T-helper 17 cell (primary cell): ENCODE measurements at regions not wholly inside any gene's neighbourhood (a gene's known extent, or its start where the extent isn't known, plus 50 kb on each side); places are given as distances from the start of the nearest gene placed in this dataset.
"Not testable (repeated sequence)": the region's sequence is repeated elsewhere in the genome, so short reads cannot be mapped to it uniquely, and the experiment has no call there.

Experiments used
- ATAC-seq: fragments of 150-1000 bp; cut with Tn5 transposase; 2 replicates; pipeline ENCODE4 v1.10.0; 2021; ENCODE audit warnings: mild to moderate bottlenecking, moderate library complexity
- DNase-seq, 3 donors: peaks; one replicate each; pipeline versions ENCODE4 v3.0.0 to v3.0.0-alpha.2; 2020 to 2021
- H3K9me3 ChIP-seq: one replicate; pipeline ENCODE4 v1.7.0; 2013; ENCODE audit warnings: low read length, mild to moderate bottlenecking; ENCODE audit not compliant: control insufficient read depth, poor library complexity, severe bottlenecking
- H3K27ac Mint-ChIP-seq: one replicate; pipeline ENCODE4 v1.8.0; 2022; ENCODE audit warnings: mild to moderate bottlenecking, moderate library complexity, mixed read lengths
- H3K27me3 Mint-ChIP-seq: one replicate; pipeline ENCODE4 v1.8.0; 2022; ENCODE audit warnings: mixed read lengths
- H3K36me3 Mint-ChIP-seq: one replicate; pipeline ENCODE4 v1.8.0; 2022; ENCODE audit warnings: low read depth, mixed read lengths
- H3K4me1 Mint-ChIP-seq: one replicate; pipeline ENCODE4 v1.8.0; 2022; ENCODE audit warnings: mild to moderate bottlenecking, mixed read lengths
- H3K4me3 Mint-ChIP-seq: one replicate; pipeline ENCODE4 v1.8.0; 2022; ENCODE audit warnings: mild to moderate bottlenecking, moderate library complexity, mixed read lengths

DNA sequence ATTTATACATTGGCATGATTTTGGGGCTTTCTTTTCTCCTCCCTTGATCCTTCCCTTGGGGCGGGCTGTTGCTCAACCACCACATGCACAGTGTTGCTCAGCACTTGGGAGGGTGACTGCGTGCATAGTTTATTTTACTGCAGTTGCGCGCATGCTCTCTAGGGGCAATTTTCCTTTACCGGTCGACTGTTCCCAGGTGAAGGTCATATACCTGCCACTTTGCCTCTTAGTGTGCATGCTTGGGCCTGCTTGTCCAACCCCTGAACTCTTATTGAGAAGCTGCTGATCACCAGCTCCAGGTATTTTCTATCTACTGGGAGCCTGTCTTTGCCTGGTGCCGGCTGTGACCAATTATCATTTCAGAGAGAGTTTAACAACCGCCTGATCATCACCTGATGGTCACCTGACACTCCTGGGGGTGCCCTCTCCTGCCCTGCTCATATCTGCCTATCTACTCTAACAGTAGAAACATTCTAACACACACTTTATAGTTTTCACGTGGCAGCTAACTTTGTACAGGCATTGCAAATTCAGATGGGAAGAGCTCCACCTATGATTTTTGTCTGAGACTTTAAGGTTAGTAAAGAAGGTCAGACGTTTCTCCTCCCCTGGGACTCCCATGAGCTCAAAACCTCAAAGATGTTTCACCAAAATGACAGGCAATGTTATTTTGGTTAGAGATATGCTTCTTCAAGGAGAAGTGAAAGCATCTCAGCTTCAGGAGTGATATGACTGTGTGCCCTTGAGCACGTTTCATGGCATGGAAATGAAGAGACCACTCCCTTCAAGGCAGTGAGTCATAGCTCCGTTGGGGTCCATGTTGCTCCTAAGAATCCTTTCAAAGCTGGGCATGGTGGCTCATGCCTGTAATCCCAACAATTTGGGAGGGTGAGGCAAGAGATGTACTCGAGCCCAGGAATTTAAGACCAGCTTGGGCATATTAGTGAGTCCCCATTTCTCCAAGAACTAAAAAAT, 227.5 kb upstream of the MYLIP start:
- H3K36me3 Mint-ChIP-seq = no peaks in the 10 kb centered on the region
- no peak overlapping the region for H3K4me3 Mint-ChIP-seq
- no peak for DNase-seq
- ATAC-seq = peak; percentile 80
- no peak overlapping the region for H3K27ac Mint-ChIP-seq
- H3K4me1 Mint-ChIP-seq = no peaks in the 10 kb centered on the region
- H3K27me3 Mint-ChIP-seq = peaks cover 4% of the 10 kb centered on the region
- no peaks in the 10 kb centered on the region for H3K9me3 ChIP-seq

DNA sequence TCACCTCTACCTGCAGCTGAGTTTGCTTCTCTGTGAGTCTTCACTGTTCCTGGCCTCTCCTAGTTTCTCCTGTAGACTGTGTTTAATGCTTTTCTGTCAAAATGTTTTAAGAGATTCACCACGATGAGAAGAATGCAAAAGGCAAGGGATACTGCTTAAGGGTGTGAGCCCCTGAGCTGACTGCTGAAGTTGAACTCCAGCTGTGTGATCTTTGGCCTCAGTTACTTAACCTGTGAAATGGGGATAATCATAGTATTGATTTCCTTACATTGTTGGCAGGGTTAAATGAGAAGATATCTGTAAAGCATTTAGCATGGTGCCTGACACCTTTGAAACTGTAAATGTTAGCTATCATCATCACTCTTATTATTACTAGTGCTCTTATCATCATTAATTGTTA, 230.2 kb upstream of the MYLIP start:
- ATAC-seq (no peak), DNase-seq (no peak)
- no peak overlapping the region for H3K27ac Mint-ChIP-seq
- peaks cover 2% of the 10 kb centered on the region for H3K4me1 Mint-ChIP-seq
- H3K36me3 Mint-ChIP-seq = no peaks in the 10 kb centered on the region
- H3K4me3 Mint-ChIP-seq = no peak overlapping the region
- H3K27me3 Mint-ChIP-seq = peaks cover 4% of the 10 kb centered on the region
- no peaks in the 10 kb centered on the region for H3K9me3 ChIP-seq

DNA sequence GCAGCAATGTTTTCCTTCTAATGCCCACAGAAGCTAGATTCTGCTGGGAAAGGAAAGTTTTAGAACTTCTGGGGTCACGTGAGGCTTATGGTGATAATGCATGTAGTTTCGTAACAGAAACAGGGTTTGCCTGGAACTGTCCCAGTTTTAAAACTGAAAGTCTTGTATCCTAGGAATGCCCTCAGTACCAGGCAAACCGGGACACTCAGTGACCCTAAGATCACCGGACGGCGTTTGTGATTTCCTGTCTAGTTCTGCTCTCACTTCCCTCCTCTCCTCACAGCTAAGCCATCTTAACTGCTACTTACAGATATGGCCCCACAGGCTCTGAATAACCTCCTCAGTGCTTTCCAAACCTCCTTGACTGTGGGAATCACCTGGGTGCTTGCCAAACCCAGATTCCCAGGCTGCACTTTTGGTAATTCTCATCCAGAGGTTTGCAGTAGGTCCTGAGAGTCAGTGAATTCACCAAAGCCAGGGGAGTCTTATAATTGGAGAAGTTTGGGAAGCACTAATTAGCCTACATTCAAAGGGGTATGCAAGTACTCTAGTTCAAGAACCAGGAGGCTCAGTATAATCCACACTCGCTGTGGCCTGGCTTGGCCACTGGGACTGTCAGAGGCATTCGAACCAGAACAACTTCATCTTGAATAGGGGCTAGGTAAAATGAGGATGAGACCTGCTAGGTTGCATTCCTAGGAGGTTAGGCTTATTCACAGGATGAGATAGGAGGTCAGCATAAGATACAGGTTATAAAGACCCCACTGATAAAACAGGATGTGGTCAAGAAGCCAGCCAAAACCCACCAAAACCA, 231.6 kb upstream of the MYLIP start:
- DNase-seq (no peak), ATAC-seq (no peak)
- no peak overlapping the region for H3K4me3 Mint-ChIP-seq
- peaks cover 4% of the 10 kb centered on the region for H3K27me3 Mint-ChIP-seq
- H3K4me1 Mint-ChIP-seq = peaks cover 2% of the 10 kb centered on the region
- H3K27ac Mint-ChIP-seq = no peak overlapping the region
- no peaks in the 10 kb centered on the region for H3K9me3 ChIP-seq
- H3K36me3 Mint-ChIP-seq = no peaks in the 10 kb centered on the region

DNA sequence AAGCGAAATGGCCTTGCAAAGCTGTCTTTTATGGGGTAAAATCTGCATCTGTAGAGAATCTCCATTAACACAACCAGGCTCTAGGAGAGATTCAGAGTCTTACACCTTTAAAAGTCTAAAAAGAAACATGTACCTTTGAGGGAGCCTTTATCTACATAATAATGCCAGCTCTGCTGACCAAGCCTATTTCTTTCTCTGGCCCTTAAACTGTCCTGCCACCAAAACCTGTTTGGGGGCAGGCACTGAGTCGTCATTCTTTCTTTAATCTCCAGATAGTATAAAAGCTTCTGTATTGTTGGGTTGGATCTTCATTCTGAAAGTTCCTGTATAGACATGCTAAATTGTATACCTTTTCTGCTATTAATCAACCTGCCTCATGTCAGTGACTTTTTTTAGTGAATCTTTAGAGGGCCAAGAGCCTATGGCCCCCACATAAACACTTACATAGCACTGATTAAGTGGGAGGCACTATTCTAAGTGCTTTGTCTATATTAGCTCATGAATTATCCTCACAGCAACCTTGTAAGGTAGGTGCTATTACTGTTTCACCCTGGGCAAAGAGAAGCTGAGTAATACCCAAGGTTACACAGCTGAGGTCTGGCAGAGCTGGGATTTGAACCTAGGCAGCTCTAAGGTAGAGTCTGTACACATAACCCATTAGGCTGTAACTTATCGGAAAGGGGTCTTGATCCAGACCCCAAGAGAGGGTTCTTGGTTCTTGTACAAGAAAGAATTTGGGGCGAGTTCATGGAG, 232.3 kb upstream of the DTNBP1 start:
- DNase-seq (no peak), ATAC-seq (no peak)
- no peaks in the 10 kb centered on the region for H3K9me3 ChIP-seq
- H3K27ac Mint-ChIP-seq = no peak overlapping the region
- H3K4me1 Mint-ChIP-seq = peaks cover 2% of the 10 kb centered on the region
- peaks cover 14% of the 10 kb centered on the region for H3K27me3 Mint-ChIP-seq
- H3K36me3 Mint-ChIP-seq = no peaks in the 10 kb centered on the region
- H3K4me3 Mint-ChIP-seq = no peak overlapping the region

DNA sequence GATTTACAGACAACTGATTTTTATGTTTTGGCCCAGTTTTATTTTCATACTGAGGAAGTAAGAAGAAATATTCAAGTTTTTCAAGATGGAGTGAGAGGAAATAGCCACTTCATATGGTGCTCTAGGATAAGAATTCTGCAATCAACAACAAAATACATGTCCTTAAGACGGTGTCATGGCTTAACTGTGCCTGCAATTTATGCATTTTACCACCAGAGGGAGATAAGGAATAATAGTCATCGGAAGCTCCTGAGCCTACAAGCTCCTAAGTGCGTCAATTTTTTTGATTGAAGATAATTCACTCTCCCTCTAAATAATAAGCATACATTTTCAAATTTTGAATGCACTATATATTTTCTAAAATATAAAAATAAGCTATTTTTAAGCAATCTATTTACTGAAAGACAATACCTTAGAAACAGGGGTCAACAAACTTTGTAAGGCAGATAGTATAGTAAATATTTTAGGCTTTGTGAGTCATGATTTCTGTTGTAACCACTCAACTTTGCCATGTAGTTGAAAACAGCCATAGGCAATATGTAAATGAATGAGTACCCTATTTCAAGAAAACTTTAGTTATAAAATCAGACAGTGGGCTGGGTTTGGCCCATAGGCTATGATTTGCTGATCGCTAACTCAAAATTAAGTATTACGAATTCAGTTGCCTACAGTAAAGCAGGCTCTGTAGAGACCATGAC, 230.9 kb upstream of the DTNBP1 start:
- Mint-ChIP-seq H3K27ac (no peak overlapping the region), H3K4me3 (no peak overlapping the region), H3K27me3 (peaks cover 11% of the 10 kb centered on the region), H3K4me1 (peaks cover 2% of the 10 kb centered on the region), H3K36me3 (no peaks in the 10 kb centered on the region)
- DNase-seq = no peak
- ATAC-seq = no peak
- H3K9me3 ChIP-seq = no peaks in the 10 kb centered on the region

DNA sequence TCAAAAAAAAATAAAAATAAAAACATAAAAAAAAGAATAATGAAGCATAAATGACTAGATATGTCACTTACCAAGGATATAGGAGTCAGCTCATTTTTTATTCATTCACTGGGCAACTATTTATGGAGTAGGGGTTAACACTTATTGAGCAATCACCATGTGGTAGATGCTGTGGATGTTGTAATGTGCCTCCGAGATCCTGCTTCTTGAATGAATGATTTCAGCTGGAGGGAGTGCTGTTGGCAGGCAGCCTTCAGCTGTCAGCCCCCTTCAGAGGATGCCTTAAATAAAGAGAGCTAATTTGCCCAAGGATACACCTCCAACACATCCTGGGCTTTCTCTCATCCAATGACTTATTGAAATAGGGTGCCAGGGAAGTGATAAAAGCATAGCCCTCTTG, 229.5 kb upstream of the DTNBP1 start:
- no peak overlapping the region for H3K4me3 Mint-ChIP-seq
- H3K27ac Mint-ChIP-seq = no peak overlapping the region
- DNase-seq = no peak
- H3K4me1 Mint-ChIP-seq = peaks cover 6% of the 10 kb centered on the region
- H3K36me3 Mint-ChIP-seq = no peaks in the 10 kb centered on the region
- no peak for ATAC-seq
- H3K9me3 ChIP-seq = no peaks in the 10 kb centered on the region
- H3K27me3 Mint-ChIP-seq = peaks cover 19% of the 10 kb centered on the region

DNA sequence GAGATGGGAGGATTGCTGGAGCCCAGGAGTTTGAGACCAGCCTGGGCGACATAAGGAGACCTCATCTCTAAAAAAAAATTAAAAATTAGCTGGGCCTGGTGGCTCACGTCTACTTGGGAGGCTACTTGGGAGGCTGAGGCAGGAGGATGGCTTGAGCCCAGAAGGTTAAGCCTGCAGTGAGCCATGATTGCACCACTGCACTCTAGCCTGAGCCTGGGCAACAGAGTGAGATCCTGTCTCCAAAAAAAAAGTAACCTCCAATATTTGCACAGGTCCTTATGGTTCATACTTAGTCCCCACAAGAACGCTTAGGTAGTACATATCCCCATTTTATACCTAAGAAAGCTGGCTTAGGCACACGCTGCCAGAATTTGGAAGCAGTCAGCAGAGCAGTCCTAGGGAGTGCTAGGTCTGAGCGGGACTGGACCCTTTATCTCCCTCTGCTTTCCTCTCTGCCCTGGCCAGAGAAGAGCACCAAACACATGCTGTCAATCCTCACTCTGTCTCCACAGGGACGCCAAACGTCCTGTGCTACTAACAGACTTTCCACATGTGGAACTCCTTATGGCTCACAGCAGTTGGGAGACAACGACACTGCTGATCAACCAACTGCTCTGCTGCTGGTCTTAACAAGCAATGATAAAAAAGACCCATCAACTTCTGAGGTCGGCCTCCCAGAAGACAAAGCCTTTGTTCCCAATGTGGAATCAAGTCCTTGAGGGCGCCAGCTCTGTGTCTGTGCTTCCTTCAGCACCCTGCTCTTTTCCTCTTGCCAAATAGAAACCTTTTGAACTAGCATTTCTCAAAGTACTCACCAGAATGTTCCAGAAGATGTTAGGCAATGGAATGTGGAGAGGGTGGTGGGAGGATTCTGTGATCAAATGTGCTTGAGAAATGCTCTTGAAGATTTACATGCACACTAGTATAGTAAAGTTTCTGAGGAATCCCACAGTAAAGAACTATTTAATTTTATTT, 226.3 kb upstream of the DTNBP1 start:
- ATAC-seq = no peak
- Mint-ChIP-seq H3K36me3 (no peaks in the 10 kb centered on the region), H3K4me3 (no peak overlapping the region), H3K4me1 (peaks cover 4% of the 10 kb centered on the region), H3K27ac (no peak overlapping the region), H3K27me3 (peaks cover 23% of the 10 kb centered on the region)
- DNase-seq = no peak
- H3K9me3 ChIP-seq = no peaks in the 10 kb centered on the region

DNA sequence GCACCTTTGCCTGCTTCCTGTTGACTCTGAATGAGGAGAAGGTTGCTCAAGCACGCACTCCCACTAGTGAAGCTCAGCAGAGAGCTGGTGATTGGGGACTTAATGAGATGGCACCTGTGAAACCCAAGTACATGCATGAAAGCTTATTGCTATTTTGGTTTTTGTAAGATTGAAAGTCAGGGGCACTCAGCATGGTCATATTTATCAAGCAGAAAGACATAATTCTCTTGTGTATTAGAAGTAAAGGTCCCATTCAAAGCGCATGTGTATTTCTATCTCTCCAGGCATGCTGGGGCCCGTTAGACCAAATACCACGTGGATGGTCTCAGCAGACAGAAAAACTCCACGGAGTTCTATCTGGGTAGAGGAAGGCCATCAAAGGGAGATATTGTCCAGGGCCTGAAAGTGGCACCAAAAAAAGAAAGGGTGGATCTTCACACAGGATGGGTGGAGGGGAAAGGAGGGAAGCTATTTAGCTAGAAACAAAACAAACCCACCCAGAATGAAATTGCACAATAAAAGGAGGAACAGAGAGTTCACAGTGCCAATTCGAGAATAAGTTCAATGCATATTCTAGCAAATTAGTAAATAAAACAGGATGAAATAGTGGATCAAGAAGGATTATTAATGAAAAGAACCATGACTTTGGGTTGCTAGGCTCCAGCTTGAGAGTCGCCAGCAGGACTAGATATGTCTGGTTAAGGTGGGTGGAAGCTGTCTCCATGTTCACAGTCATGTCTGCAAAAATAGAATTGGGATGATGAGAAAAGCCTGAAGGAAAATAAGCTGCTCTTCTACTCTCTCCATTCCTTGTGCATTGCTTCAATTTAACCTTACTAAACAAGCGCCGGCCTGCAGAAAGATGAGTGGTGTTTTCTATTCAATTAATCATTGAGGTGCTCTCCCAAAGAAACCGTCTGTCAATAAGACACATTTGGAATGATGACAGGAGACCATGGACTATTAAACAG, 224.9 kb upstream of the DTNBP1 start:
- Mint-ChIP-seq H3K4me1 (peaks cover 4% of the 10 kb centered on the region), H3K27ac (no peak overlapping the region), H3K36me3 (no peaks in the 10 kb centered on the region)

DNA sequence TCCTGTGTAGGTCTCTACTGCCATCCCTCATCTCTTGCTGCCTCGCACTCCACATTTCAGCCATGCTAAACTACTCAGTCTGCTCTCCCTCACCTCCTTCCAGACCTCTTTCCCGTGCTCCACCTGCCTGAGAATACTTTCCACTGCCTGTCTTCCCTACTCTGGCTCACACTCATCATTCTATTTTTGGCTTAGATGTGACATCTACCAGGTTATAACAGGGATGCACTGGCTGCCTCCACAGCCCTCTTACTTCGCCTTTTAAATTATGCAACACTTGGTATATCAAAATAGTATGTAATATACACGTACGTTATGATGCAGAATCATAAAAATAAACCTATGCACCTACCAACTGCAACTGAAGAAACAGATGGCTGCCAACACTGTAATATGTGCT, 222.8 kb upstream of the DTNBP1 start:
- Mint-ChIP-seq H3K27ac (no peak overlapping the region), H3K4me3 (no peak overlapping the region), H3K4me1 (peaks cover 9% of the 10 kb centered on the region), H3K36me3 (no peaks in the 10 kb centered on the region), H3K27me3 (peaks cover 22% of the 10 kb centered on the region)
- ATAC-seq (no peak), DNase-seq (no peak)
- no peaks in the 10 kb centered on the region for H3K9me3 ChIP-seq

More for the DNA sequence above, 224.9 kb upstream of the DTNBP1 start:
- no peak overlapping the region for H3K4me3 Mint-ChIP-seq
- ATAC-seq (no peak), DNase-seq (no peak)
- peaks cover 24% of the 10 kb centered on the region for H3K27me3 Mint-ChIP-seq
- no peaks in the 10 kb centered on the region for H3K9me3 ChIP-seq

DNA sequence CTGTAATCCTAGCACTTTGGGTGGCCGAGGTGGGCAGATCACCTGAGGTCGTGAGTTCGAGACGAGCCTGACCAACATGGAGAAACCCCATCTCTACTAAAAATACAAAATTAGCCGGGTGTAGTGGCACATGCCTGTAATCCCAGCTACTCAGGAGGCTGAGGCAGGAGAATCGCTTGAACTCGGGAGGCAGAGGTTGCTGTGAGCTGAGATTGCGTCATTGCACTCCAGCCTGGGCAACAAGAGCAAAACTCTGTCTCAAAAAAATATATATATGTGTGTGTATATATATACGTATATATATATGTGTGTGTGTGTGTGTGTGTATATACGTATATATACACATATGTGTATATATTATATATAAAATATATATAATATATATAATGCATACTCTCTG, 220.8 kb upstream of the DTNBP1 start:
- H3K27ac Mint-ChIP-seq, H3K36me3 Mint-ChIP-seq, H3K9me3 ChIP-seq, DNase-seq, H3K4me3 Mint-ChIP-seq, ATAC-seq: not testable (repeated sequence)
- Mint-ChIP-seq H3K4me1 (peaks cover 18% of the 10 kb centered on the region), H3K27me3 (peaks cover 19% of the 10 kb centered on the region)

DNA sequence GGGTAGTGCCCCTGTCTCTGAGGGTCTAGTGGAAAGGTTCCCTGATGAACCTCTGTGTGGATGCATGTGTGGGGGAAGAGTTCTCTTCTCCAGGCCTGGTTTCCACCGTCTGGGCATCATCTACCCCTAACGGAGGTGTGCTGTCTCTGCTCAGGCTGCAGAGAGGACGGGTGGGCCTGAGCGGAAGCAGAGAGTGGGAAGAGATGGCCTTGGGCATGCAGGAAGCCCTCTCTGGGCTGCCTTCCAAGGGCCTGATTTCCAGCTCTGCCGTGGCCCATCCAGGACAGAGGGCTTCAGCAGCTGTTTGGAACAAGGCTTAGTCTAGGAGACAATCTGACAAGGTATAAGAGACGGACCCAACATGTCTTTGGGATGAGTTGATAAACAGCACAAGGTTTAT, 220.1 kb upstream of the DTNBP1 start:
- H3K36me3 Mint-ChIP-seq = no peaks in the 10 kb centered on the region
- peaks cover 17% of the 10 kb centered on the region for H3K27me3 Mint-ChIP-seq

More for the DNA sequence above, 220.1 kb upstream of the DTNBP1 start:
- H3K27ac Mint-ChIP-seq = no peak overlapping the region
- ATAC-seq (no peak), DNase-seq (no peak)
- H3K4me3 Mint-ChIP-seq = no peak overlapping the region
- H3K4me1 Mint-ChIP-seq = peaks cover 18% of the 10 kb centered on the region
- no peaks in the 10 kb centered on the region for H3K9me3 ChIP-seq
